Neural progenitor cell (in vitro differentiated cells): ENCODE measurements at regions not wholly inside any gene's neighbourhood (a gene's known extent, or its start where the extent isn't known, plus 50 kb on each side); places are given as distances from the start of the nearest gene placed in this dataset.

ENCODE experiments used
- DNase-seq: peaks from one replicate; pipeline ENCODE4 v3.0.0-alpha.2; 2016; ENCODE audit warnings: low spot score
- H2AFZ ChIP-seq: fragments of 200-600 bp; sonication (generic); replicated peaks from 2 replicates; pipeline ENCODE4 v1.6.1; 2016; ENCODE audit warnings: antibody characterized with exemption
- H3F3A ChIP-seq: fragments of 200-600 bp; sonication (generic); 2 replicates; pipeline ENCODE4 v1.6.1; 2016; ENCODE audit warnings: antibody characterized with exemption, low read depth
- H3K27ac ChIP-seq: fragments of 200-600 bp; sonication (generic); 2 replicates; pipeline ENCODE4 v1.5.1; 2016; ENCODE audit warnings: mild to moderate bottlenecking
- H3K27me3 ChIP-seq: fragments of 200-600 bp; sonication (generic); 2 replicates; pipeline ENCODE4 v1.6.1; 2016; ENCODE audit warnings: mild to moderate bottlenecking, moderate library complexity
- H3K36me3 ChIP-seq: fragments of 200-600 bp; sonication (generic); 2 replicates; pipeline ENCODE4 v1.5.1; 2016
- H3K4me1 ChIP-seq: fragments of 200-600 bp; sonication (generic); 2 replicates; pipeline ENCODE4 v1.6.1; 2016; ENCODE audit warnings: mixed run types
- H3K4me2 ChIP-seq: fragments of 200-600 bp; sonication (generic); 2 replicates; pipeline ENCODE4 v1.6.1; 2016
- H3K4me3 ChIP-seq: fragments of 200-600 bp; sonication (generic); 2 replicates; pipeline ENCODE4 v1.5.1; 2016
- H3K79me2 ChIP-seq: fragments of 200-600 bp; sonication (generic); 2 replicates; pipeline ENCODE4 v1.6.1; 2016; ENCODE audit warnings: low read depth
- H3K9ac ChIP-seq: fragments of 200-600 bp; sonication (generic); 2 replicates; pipeline ENCODE4 v1.6.1; 2016
- H3K9me3 ChIP-seq: fragments of 200-600 bp; sonication (generic); 2 replicates; pipeline ENCODE4 v1.5.1; 2016; ENCODE audit warnings: low read depth
- H4K20me1 ChIP-seq: fragments of 200-600 bp; sonication (generic); 2 replicates; pipeline ENCODE4 v1.6.1; 2016; ENCODE audit warnings: low read depth
- H3K27ac Mint-ChIP-seq: 3 replicates; pipeline ENCODE4 v1.8.0; 2021; ENCODE audit warnings: mixed read lengths
- H3K27me3 Mint-ChIP-seq: 2 replicates; pipeline ENCODE4 v1.8.0; 2022; ENCODE audit warnings: low read depth, mild to moderate bottlenecking, inconsistent platforms, moderate library complexity, mixed read lengths; ENCODE audit not compliant: insufficient read depth
- H3K36me3 Mint-ChIP-seq: 3 replicates; pipeline ENCODE4 v1.8.0; 2021; ENCODE audit warnings: mixed read lengths
- H3K4me1 Mint-ChIP-seq: 3 replicates; pipeline ENCODE4 v1.8.0; 2021; ENCODE audit warnings: mixed read lengths
- H3K4me3 Mint-ChIP-seq: 3 replicates; pipeline ENCODE4 v1.8.0; 2021; ENCODE audit warnings: mild to moderate bottlenecking, moderate library complexity, mixed read lengths
- H3K9me3 Mint-ChIP-seq: 3 replicates; pipeline ENCODE4 v1.8.0; 2020; ENCODE audit warnings: mixed read lengths
- EZH2 ChIP-seq: fragments of 200-600 bp; sonication (generic); IDR thresholded peaks from 2 replicates; pipeline ENCODE4 v1.6.1; 2017; ENCODE audit warnings: antibody characterized with exemption, mild to moderate bottlenecking, moderate library complexity
- EZH2phosphoT487 ChIP-seq: fragments of 200-600 bp; sonication (generic); IDR thresholded peaks from 2 replicates; pipeline ENCODE4 v1.6.1; 2017; ENCODE audit warnings: antibody characterized with exemption
- TF ChIP-seq, protein P1 (sequence below): fragments of 200-600 bp; sonication (generic); IDR thresholded peaks from 2 replicates; pipeline ENCODE4 v1.5.1; 2017; ENCODE audit warnings: antibody characterized with exemption, mild to moderate bottlenecking

DNA sequence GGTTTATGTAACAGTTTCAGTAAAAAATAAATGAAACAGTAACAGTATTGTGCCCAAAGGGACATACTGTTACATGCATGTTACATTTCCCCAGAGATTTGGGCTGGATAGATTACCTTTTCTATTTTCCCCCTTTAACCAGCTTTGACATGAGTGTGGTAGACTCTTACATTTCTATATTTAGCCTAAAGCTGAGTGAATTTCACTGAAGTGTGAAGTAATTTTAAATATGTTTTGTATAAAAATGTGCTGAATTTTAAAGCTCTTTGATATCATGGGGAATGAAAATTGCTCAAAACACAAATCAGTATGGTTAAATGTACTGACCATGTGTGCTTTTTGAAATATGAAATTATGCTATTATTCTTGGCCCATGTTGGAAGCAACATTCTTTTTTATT lies 122.3 kb upstream of the CDH10 start:
- Histone ChIP-seq H3K27ac (no peak overlapping the region), H3K9me3 (no peaks in the 10 kb centered on the region), H3K4me1 (no peaks in the 10 kb centered on the region), H3F3A (no peaks in the 10 kb centered on the region), H4K20me1 (no peaks in the 10 kb centered on the region), H3K36me3 (no peaks in the 10 kb centered on the region), H2AFZ (no peak overlapping the region), H3K9ac (no peak overlapping the region), H3K79me2 (no peaks in the 10 kb centered on the region), H3K4me2 (no peak overlapping the region), H3K27me3 (no peaks in the 10 kb centered on the region), H3K4me3 (no peak overlapping the region)
- Mint-ChIP-seq H3K27me3 (peaks cover 2% of the 10 kb centered on the region), H3K36me3 (no peaks in the 10 kb centered on the region), H3K27ac (no peak overlapping the region), H3K9me3 (peaks cover 2% of the 10 kb centered on the region), H3K4me3 (no peak overlapping the region), H3K4me1 (no peaks in the 10 kb centered on the region)
- no peak for DNase-seq
- TF ChIP-seq, protein P1, sequence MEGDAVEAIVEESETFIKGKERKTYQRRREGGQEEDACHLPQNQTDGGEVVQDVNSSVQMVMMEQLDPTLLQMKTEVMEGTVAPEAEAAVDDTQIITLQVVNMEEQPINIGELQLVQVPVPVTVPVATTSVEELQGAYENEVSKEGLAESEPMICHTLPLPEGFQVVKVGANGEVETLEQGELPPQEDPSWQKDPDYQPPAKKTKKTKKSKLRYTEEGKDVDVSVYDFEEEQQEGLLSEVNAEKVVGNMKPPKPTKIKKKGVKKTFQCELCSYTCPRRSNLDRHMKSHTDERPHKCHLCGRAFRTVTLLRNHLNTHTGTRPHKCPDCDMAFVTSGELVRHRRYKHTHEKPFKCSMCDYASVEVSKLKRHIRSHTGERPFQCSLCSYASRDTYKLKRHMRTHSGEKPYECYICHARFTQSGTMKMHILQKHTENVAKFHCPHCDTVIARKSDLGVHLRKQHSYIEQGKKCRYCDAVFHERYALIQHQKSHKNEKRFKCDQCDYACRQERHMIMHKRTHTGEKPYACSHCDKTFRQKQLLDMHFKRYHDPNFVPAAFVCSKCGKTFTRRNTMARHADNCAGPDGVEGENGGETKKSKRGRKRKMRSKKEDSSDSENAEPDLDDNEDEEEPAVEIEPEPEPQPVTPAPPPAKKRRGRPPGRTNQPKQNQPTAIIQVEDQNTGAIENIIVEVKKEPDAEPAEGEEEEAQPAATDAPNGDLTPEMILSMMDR = no peak
- TF ChIP-seq EZH2 (no peak), EZH2phosphoT487 (no peak)

DNA sequence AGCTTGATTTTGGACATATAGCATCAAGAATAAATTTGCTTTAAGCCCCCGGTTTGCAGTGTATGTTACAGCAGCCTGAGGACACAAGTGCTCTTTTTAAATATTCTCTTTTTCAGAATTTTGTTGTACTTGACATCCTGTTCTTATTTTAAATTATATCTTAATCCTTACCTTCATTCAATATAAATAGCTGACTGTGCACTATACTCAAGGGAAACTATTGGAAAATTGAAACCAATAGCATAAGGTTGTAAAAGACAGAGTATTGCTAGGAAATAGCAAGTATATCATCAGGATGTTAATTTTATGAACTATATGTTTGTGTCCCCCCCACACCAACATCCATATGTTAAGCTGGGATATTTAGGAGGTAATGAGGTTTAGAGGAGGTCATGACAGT lies 120.4 kb upstream of the CDH10 start:
- H3K27ac Mint-ChIP-seq = no peak overlapping the region
- no peak overlapping the region for H3K4me2 ChIP-seq

DNA sequence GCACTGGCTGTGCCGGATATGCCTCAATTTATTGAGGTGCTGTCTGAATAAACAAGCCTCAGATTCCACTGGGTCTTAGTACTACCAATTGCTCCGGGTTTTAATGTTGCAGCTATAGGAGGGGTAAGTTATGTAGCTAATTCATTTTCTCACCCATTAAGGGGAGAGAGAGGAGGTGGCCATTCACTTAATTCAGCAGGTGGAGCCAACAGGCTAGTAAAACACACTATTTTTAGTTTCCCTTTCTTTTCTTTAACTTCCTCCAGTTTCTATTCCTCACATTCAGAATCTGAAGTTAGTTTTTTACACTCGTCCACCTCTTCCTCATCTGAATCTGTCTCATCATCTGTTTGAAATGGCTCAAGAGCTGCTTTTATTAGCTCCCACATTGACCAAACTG lies 105.6 kb upstream of the CDH10 start:
- no peaks in the 10 kb centered on the region for H3K27me3 ChIP-seq
- H3K36me3 Mint-ChIP-seq = no peaks in the 10 kb centered on the region
- no peak overlapping the region for H3K4me3 ChIP-seq
- H3K9me3 Mint-ChIP-seq = no peaks in the 10 kb centered on the region
- H3K27me3 Mint-ChIP-seq = peaks cover 3% of the 10 kb centered on the region
- no peaks in the 10 kb centered on the region for H3K36me3 ChIP-seq
- TF ChIP-seq, protein P1 = no peak
- no peak for TF ChIP-seq EZH2phosphoT487
- no peak for TF ChIP-seq EZH2
- H3K27ac ChIP-seq = no peak overlapping the region
- no peak overlapping the region for H3K4me3 Mint-ChIP-seq
- H3K9ac ChIP-seq = no peak overlapping the region
- no peak overlapping the region for H3K4me2 ChIP-seq
- no peak for DNase-seq
- peaks cover 3% of the 10 kb centered on the region for H3K4me1 Mint-ChIP-seq
- no peaks in the 10 kb centered on the region for H3F3A ChIP-seq
- no peaks in the 10 kb centered on the region for H3K9me3 ChIP-seq
- no peaks in the 10 kb centered on the region for H4K20me1 ChIP-seq
- H3K79me2 ChIP-seq = no peaks in the 10 kb centered on the region
- no peak overlapping the region for H3K27ac Mint-ChIP-seq
- peak overlapping the region; percentile 7 for H2AFZ ChIP-seq
- H3K4me1 ChIP-seq = no peaks in the 10 kb centered on the region

More for the DNA sequence above, 120.4 kb upstream of the CDH10 start:
- no peak overlapping the region for H2AFZ ChIP-seq
- H3K27me3 ChIP-seq = no peaks in the 10 kb centered on the region
- no peaks in the 10 kb centered on the region for H3K36me3 ChIP-seq
- no peaks in the 10 kb centered on the region for H3K79me2 ChIP-seq
- no peaks in the 10 kb centered on the region for H4K20me1 ChIP-seq
- H3K9ac ChIP-seq = no peak overlapping the region
- peaks cover 14% of the 10 kb centered on the region for H3K9me3 Mint-ChIP-seq
- no peak for DNase-seq
- H3K4me1 ChIP-seq = no peaks in the 10 kb centered on the region
- no peaks in the 10 kb centered on the region for H3K36me3 Mint-ChIP-seq
- no peak overlapping the region for H3K4me3 Mint-ChIP-seq
- H3K4me1 Mint-ChIP-seq = no peaks in the 10 kb centered on the region
- H3K4me3 ChIP-seq = no peak overlapping the region
- TF ChIP-seq, protein P1 = no peak
- TF ChIP-seq EZH2phosphoT487 (no peak), EZH2 (no peak)
- no peak overlapping the region for H3K27ac ChIP-seq
- H3K27me3 Mint-ChIP-seq = peaks cover 2% of the 10 kb centered on the region
- H3K9me3 ChIP-seq = peaks cover 8% of the 10 kb centered on the region
- no peaks in the 10 kb centered on the region for H3F3A ChIP-seq

DNA sequence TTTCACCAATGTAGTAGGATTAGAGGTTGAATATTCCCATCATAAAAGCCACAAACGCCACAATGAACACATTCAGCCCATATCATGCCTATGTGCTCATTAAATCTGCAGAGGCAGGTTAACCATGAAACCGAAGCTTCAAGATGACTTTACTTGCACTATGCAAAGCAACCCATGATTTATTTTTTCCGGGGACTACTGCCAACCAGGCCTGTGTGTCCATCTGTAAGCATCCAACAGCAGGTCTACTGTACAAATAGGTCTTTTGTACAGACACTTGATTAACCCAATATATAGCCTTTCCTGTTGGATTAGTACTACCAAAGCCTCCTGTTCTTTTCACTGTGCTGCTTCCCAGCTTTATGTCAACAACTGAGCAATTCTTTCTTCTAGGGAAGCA lies 104.9 kb upstream of the CDH10 start:
- H3K9me3 Mint-ChIP-seq = no peaks in the 10 kb centered on the region
- no peak overlapping the region for H3K27ac ChIP-seq
- DNase-seq = no peak
- H3K4me2 ChIP-seq = no peak overlapping the region
- no peak overlapping the region for H3K27ac Mint-ChIP-seq
- H3K36me3 Mint-ChIP-seq = no peaks in the 10 kb centered on the region
- no peaks in the 10 kb centered on the region for H3K4me1 ChIP-seq
- no peaks in the 10 kb centered on the region for H3K36me3 ChIP-seq
- H3K9me3 ChIP-seq = no peaks in the 10 kb centered on the region
- H3F3A ChIP-seq = no peaks in the 10 kb centered on the region
- no peak overlapping the region for H3K4me3 Mint-ChIP-seq
- H3K79me2 ChIP-seq = no peaks in the 10 kb centered on the region
- H3K9ac ChIP-seq = no peak overlapping the region
- no peak overlapping the region for H3K4me3 ChIP-seq
- H3K4me1 Mint-ChIP-seq = peaks cover 3% of the 10 kb centered on the region
- no peaks in the 10 kb centered on the region for H3K27me3 ChIP-seq
- no peak overlapping the region for H2AFZ ChIP-seq
- no peak for TF ChIP-seq EZH2phosphoT487
- TF ChIP-seq, protein P1 = no peak
- no peak for TF ChIP-seq EZH2
- H4K20me1 ChIP-seq = no peaks in the 10 kb centered on the region
- H3K27me3 Mint-ChIP-seq = peaks cover 3% of the 10 kb centered on the region
